K562 (cell line): ENCODE measurements at regions not wholly inside any gene's neighbourhood (a gene's known extent, or its start where the extent isn't known, plus 50 kb on each side); places are given as distances from the start of the nearest gene placed in this dataset.

ENCODE experiments used
- ARHGAP35 ChIP-seq: fragments of 450-650 bp; IDR thresholded peaks from 2 replicates; pipeline ENCODE4 v1.6.1; 2018; ENCODE audit not compliant: partially characterized antibody
- BRD4 ChIP-seq: fragments of 200-600 bp; sonication (generic); IDR thresholded peaks from 2 replicates; pipeline ENCODE4 v1.6.1; 2017; ENCODE audit warnings: inconsistent platforms
- CHCHD3 ChIP-seq: fragments of 250-450 bp; sonication (Bioruptor Pico); IDR thresholded peaks from 2 replicates; pipeline ENCODE4 v2.1.2; 2022; ENCODE audit warnings: mild to moderate bottlenecking
- CHD7 ChIP-seq: fragments of 200-600 bp; sonication (generic); IDR thresholded peaks from one replicate; pipeline ENCODE4 v1.6.1; 2012; ENCODE audit warnings: mild to moderate bottlenecking, low read depth, low read length, inconsistent platforms
- HDAC8 ChIP-seq: fragments of 450-650 bp; IDR thresholded peaks from 2 replicates; pipeline ENCODE4 v1.6.1; 2016; ENCODE audit warnings: mild to moderate bottlenecking, missing genetic modification characterization, moderate library complexity, missing compliant biosample characterization
- NONO ChIP-seq, 2 experiments: fragments of 200-400 bp in 1 of 2; fragments of 450-650 bp in 1 of 2; formaldehyde crosslinking in 1 of 2; IDR thresholded peaks; 2 replicates each; pipeline ENCODE4 v1.6.1; 2017; ENCODE audit warnings: low read depth in 2 of 2, mild to moderate bottlenecking in 2 of 2, moderate library complexity in 2 of 2, low read length in 1 of 2
- SP1 ChIP-seq: sonication (generic); formaldehyde crosslinking; IDR thresholded peaks from 2 replicates; pipeline ENCODE4 v1.8.1; 2022; ENCODE audit warnings: mild to moderate bottlenecking, missing genetic modification reagents
- SREBF2 ChIP-seq: sonication (generic); formaldehyde crosslinking; IDR thresholded peaks from 2 replicates; pipeline ENCODE4 v1.4.0; 2020; ENCODE audit warnings: mild to moderate bottlenecking, missing genetic modification reagents
- TF ChIP-seq, protein P1 (sequence below), 3 experiments: IDR thresholded peaks in 2 of 3; conservative IDR thresholded peaks in 1 of 3; 2 replicates each; pipeline ENCODE4 v1.5.1; 2011 to 2012; ENCODE audit warnings: low read length in 3 of 3, mild to moderate bottlenecking in 3 of 3, control low read depth in 2 of 3, improper control_type of control experiment in 1 of 3, inconsistent platforms in 1 of 3, low read depth in 1 of 3, mixed read lengths in 1 of 3, moderate library complexity in 1 of 3; ENCODE audit not compliant: insufficient read depth in 2 of 3

- TF ChIP-seq CHCHD3 (CRISPR knock-in tag), result no peak
- TF ChIP-seq NONO (IDR thresholded peaks at IDR 0.05; ENCODE audit: low read depth in 2 of 2, low read length in 1 of 2), result no peak
- no peak for TF ChIP-seq HDAC8 (tag)
- TF ChIP-seq SREBF2 (CRISPR knock-in tag), result no peak
- TF ChIP-seq, protein P1, sequence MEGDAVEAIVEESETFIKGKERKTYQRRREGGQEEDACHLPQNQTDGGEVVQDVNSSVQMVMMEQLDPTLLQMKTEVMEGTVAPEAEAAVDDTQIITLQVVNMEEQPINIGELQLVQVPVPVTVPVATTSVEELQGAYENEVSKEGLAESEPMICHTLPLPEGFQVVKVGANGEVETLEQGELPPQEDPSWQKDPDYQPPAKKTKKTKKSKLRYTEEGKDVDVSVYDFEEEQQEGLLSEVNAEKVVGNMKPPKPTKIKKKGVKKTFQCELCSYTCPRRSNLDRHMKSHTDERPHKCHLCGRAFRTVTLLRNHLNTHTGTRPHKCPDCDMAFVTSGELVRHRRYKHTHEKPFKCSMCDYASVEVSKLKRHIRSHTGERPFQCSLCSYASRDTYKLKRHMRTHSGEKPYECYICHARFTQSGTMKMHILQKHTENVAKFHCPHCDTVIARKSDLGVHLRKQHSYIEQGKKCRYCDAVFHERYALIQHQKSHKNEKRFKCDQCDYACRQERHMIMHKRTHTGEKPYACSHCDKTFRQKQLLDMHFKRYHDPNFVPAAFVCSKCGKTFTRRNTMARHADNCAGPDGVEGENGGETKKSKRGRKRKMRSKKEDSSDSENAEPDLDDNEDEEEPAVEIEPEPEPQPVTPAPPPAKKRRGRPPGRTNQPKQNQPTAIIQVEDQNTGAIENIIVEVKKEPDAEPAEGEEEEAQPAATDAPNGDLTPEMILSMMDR (IDR thresholded peaks at IDR 0.05 in 2 of 3, conservative IDR thresholded peaks at IDR 0.05 in 1 of 3; ENCODE audit: insufficient read depth in 2 of 3, low read depth in 1 of 3, low read length in 3 of 3), result no peak
- no peak for TF ChIP-seq CHD7
- no peak for TF ChIP-seq ARHGAP35
- TF ChIP-seq BRD4, result no peak
- TF ChIP-seq SP1, result no peak
Observed at GRCh38 chr4:3689576-3690550, 76.3 kb upstream of the ADRA2C start.
